OCI-LY7 (cell line): ENCODE measurements at regions not wholly inside any gene's neighbourhood (a gene's known extent, or its start where the extent isn't known, plus 50 kb on each side); places are given as distances from the start of the nearest gene placed in this dataset.

Experiments
- BruUV-seq: library from RNA; stranded (reverse); fragments of 400-500 nt; replicated peaks from 2 replicates; lab custom pipeline; 2021; lab: Mats Ljungman, UMichigan
- CTCF ChIA-PET: fragments of 300-600 bp; sonication (Branson Sonifier 250); formaldehyde crosslinking; loops from one replicate; lab custom pipeline; 2022; ENCODE audit warnings: antibody characterized with exemption; ENCODE audit not compliant: unreplicated experiment; lab: Charles Lee
- POLR2A ChIA-PET: fragments of 300-600 bp; sonication (Branson Sonifier 250); formaldehyde crosslinking; loops from one replicate; lab custom pipeline; 2022; ENCODE audit warnings: antibody characterized with exemption; lab: Charles Lee
- DNase-seq: peaks from one replicate; pipeline ENCODE4 v3.0.0-alpha.2; 2015; ENCODE audit warnings: low spot score
- H2AFZ ChIP-seq: fragments of 200-600 bp; sonication (generic), shearing (Covaris generic); 2 replicates; pipeline ENCODE4 v1.6.1; 2014; ENCODE audit warnings: mild to moderate bottlenecking, antibody characterized with exemption, low read length, moderate library complexity
- H3K27ac ChIP-seq: fragments of 200-600 bp; sonication (generic); 2 replicates; pipeline ENCODE4 v1.5.1; 2014; ENCODE audit warnings: mixed run types, low read depth, mild to moderate bottlenecking, moderate library complexity, low read length, inconsistent platforms; ENCODE audit not compliant: poor library complexity, severe bottlenecking
- H3K36me3 ChIP-seq: fragments of 200-600 bp; sonication (generic); 2 replicates; pipeline ENCODE4 v1.6.1; 2014; ENCODE audit warnings: mild to moderate bottlenecking, antibody characterized with exemption, low read length, moderate library complexity, mixed read lengths; ENCODE audit not compliant: insufficient read depth
- H3K4me1 ChIP-seq: fragments of 200-600 bp; sonication (generic); 2 replicates; pipeline ENCODE4 v1.5.1; 2014; ENCODE audit warnings: mild to moderate bottlenecking, low read length; ENCODE audit not compliant: insufficient read depth, poor library complexity, severe bottlenecking
- H3K4me2 ChIP-seq: fragments of 200-600 bp; sonication (generic); 2 replicates; pipeline ENCODE4 v1.6.1; 2014; ENCODE audit warnings: mild to moderate bottlenecking, low read length
- H3K4me3 ChIP-seq: fragments of 200-600 bp; sonication (generic); 2 replicates; pipeline ENCODE4 v1.5.1; 2014; ENCODE audit warnings: mild to moderate bottlenecking, low read depth, low read length; ENCODE audit not compliant: poor library complexity, severe bottlenecking
- H3K79me2 ChIP-seq: fragments of 200-600 bp; sonication (generic); 2 replicates; pipeline ENCODE4 v1.6.1; 2016; ENCODE audit warnings: low read depth, mild to moderate bottlenecking, low read length, moderate library complexity, mixed read lengths; ENCODE audit not compliant: insufficient read depth
- H3K9me2 ChIP-seq: fragments of 200-600 bp; sonication (generic); 2 replicates; pipeline ENCODE4 v1.6.1; 2016; ENCODE audit warnings: mild to moderate bottlenecking, low read length, mixed read lengths; ENCODE audit not compliant: insufficient read depth
- H3K9me3 ChIP-seq: fragments of 200-600 bp; sonication (generic); 2 replicates; pipeline ENCODE4 v1.6.1; 2014; ENCODE audit warnings: mild to moderate bottlenecking, mixed run types, low read length, mixed read lengths
- H4K20me1 ChIP-seq: fragments of 200-600 bp; sonication (generic); 2 replicates; pipeline ENCODE4 v1.6.1; 2014; ENCODE audit warnings: mild to moderate bottlenecking, antibody characterized with exemption, low read length, moderate library complexity, mixed read lengths; ENCODE audit not compliant: insufficient read depth
- CTCF ChIP-seq: fragments of 200-600 bp; sonication (generic); conservative IDR thresholded peaks from 2 replicates; pipeline ENCODE4 v1.5.1; 2014; ENCODE audit warnings: mild to moderate bottlenecking, antibody characterized with exemption, low read length, moderate library complexity, mixed read lengths
- EZH2phosphoT487 ChIP-seq: fragments of 200-600 bp; sonication (generic); IDR thresholded peaks from 2 replicates; pipeline ENCODE4 v1.6.1; 2018; ENCODE audit warnings: low read depth, borderline replicate concordance, mild to moderate bottlenecking, mixed run types, antibody characterized with exemption, low read length, moderate library complexity, mixed read lengths
- intact Hi-C: fragments of 100-400 bp; cut with micrococcal nuclease; formaldehyde crosslinking; loops from one replicate; pipeline ENCODE4 v1.10.0; 2022; ENCODE audit not compliant: unreplicated experiment

GRCh38 chrX:9392445-9392844, 72.4 kb upstream of the TBL1X start:
- no peaks in the 10 kb centered on the region for H3K9me2 ChIP-seq
- no peak overlapping the region for H3K27ac ChIP-seq
- H4K20me1 ChIP-seq, result no peaks in the 10 kb centered on the region
- intact Hi-C loops, result no loop called here
- H3K36me3 ChIP-seq, result no peaks in the 10 kb centered on the region
- no peaks in the 10 kb centered on the region for H3K79me2 ChIP-seq
- H3K4me1 ChIP-seq, result no peaks in the 10 kb centered on the region
- POLR2A ChIA-PET, result no interaction called here
- no peak for DNase-seq
- CTCF ChIA-PET, result no interaction called here
- H3K4me3 ChIP-seq, result no peak overlapping the region
- H3K4me2 ChIP-seq, result no peak overlapping the region
- H2AFZ ChIP-seq, result no peak overlapping the region
- no TSS peak for BruUV-seq
- H3K9me3 ChIP-seq, result no peaks in the 10 kb centered on the region
- TF ChIP-seq CTCF, result no peak
- TF ChIP-seq EZH2phosphoT487, result no peak

- no peak overlapping the region for H3K4me3 ChIP-seq
- H3K4me1 ChIP-seq, result no peaks in the 10 kb centered on the region
- H3K36me3 ChIP-seq, result no peaks in the 10 kb centered on the region
- intact Hi-C loops, result no loop called here
- H4K20me1 ChIP-seq, result no peaks in the 10 kb centered on the region
- no peak for TF ChIP-seq CTCF
- TF ChIP-seq EZH2phosphoT487, result no peak
- ChIA-PET POLR2A (no interaction called here), CTCF (no interaction called here)
- no peaks in the 10 kb centered on the region for H3K9me3 ChIP-seq
- no peaks in the 10 kb centered on the region for H3K9me2 ChIP-seq
- H3K27ac ChIP-seq, result no peak overlapping the region
- BruUV-seq, result no TSS peak
- H3K4me2 ChIP-seq, result no peak overlapping the region
- no peaks in the 10 kb centered on the region for H3K79me2 ChIP-seq
- no peak overlapping the region for H2AFZ ChIP-seq
- no peak for DNase-seq
Observed at GRCh38 chrX:9393571-9393970, 71.3 kb upstream of the TBL1X start.

- ChIA-PET CTCF (no interaction called here), POLR2A (no interaction called here)
- no peaks in the 10 kb centered on the region for H3K4me1 ChIP-seq
- intact Hi-C loops, result no loop called here
- no peak for TF ChIP-seq CTCF
- TF ChIP-seq EZH2phosphoT487, result no peak
- H4K20me1 ChIP-seq, result no peaks in the 10 kb centered on the region
- H3K79me2 ChIP-seq, result no peaks in the 10 kb centered on the region
- H3K4me2 ChIP-seq, result no peak overlapping the region
- H3K9me3 ChIP-seq, result no peaks in the 10 kb centered on the region
- DNase-seq, result no peak
- H3K9me2 ChIP-seq, result no peaks in the 10 kb centered on the region
- H2AFZ ChIP-seq, result no peak overlapping the region
- no peak overlapping the region for H3K4me3 ChIP-seq
- BruUV-seq, result no TSS peak
- H3K36me3 ChIP-seq, result no peaks in the 10 kb centered on the region
- no peak overlapping the region for H3K27ac ChIP-seq
Observed at GRCh38 chrX:9394212-9394611, 70.6 kb upstream of the TBL1X start.
